Ammon's horn (tissue), 1 donor: ENCODE measurements at regions not wholly inside any gene's neighbourhood (a gene's known extent, or its start where the extent isn't known, plus 50 kb on each side); places are given as distances from the start of the nearest gene placed in this dataset.

Experiments used
- DNase-seq: peaks from one replicate; pipeline ENCODE4 v3.0.0-alpha.2; 2016; ENCODE audit warnings: low spot score

DNA sequence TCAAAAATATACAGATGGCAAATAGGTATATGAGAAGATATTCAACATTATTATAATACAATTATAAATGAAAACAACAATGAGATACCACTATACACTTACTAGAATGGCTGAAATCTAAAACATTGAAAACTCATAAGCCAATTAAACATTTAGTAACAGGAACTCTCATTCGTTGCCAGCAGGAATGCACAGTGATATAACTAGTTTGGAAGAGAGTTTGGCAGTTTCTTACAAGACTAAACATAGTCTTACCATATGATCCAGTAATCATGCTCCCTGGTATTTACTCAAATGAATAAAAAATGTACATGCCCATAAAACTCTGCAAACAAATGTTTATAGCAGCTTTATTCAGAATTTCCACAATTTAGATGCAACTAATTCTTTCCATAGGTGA lies 476.2 kb upstream of the COBL start:
- no peak for DNase-seq

DNA sequence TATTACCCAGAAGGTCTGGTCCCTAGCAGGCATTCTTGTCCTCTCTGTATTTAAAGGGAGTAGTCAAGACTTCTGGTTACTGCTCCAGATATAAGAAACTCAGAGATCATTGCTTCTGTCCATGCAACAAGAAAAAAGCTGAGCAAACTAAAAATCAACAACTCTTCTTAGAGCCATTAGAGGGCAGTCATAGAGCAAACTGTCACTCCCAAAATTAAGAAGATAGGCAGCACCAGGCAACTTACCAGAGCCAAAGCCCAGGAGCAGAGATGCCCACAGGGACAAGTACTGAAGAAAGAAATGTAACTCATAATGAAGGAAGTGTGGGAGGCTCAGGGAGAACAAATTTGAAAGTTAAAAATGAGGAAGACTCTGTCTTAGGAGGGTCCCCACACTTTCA lies 472.9 kb upstream of the COBL start:
- no peak for DNase-seq

DNA sequence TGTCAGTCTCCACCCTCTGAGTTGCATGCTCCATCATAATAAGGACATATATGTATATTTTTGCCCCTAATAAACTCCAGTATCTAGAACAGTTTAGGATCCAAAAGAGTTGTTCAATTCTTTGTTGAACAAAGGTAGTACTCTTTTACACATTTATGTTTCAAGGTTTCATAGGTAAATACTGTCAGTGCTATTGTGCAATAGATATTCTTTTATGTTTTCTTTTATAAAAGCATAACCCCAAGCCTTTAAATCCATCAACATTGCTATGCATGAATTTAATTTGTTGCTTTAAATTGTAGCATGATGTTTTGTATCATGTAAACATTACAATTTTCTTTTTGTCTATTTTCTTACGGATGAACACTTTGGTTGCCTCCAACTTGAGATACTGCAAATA lies 469.7 kb upstream of the COBL start:
- no peak for DNase-seq

DNA sequence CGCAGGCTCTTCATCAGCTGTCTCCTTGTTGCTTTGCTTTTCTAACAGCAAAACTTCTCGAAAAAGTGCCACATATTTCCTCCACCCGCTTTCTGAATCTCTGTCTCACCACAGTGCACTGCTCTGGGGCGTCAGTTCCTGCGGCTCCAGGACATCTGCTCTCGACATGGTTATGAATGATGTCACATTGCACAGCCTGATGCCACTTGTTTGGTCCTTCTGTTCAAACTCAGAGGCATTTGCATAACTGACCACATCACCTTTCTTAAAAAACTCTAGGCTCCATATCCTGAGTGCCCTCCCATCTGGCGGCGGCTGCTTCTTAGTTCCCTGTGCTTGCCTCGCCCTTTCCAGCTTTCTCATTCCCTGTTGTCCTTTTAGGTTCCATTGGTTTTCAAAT lies 469.3 kb upstream of the COBL start:
- DNase-seq, result no peak

DNA sequence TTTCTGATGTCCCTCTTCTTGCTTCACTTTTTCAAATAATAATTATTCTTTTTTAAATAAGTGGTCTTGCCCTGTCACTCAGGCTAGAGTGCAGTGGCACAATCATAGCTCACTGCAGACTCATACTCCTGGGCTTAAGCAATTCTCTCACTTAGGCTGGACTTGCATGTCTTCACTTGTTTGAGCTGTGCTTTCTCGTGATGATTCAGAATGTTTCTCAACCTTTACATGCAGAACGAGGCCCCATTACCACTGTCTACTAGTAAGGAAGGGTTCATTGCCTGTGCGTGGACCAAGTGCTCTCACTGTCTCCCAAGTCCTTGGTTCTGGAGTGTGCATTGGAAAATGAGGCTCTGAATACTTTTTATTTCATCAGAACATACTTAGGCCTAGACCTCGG lies 468.6 kb upstream of the COBL start:
- no peak for DNase-seq

DNA sequence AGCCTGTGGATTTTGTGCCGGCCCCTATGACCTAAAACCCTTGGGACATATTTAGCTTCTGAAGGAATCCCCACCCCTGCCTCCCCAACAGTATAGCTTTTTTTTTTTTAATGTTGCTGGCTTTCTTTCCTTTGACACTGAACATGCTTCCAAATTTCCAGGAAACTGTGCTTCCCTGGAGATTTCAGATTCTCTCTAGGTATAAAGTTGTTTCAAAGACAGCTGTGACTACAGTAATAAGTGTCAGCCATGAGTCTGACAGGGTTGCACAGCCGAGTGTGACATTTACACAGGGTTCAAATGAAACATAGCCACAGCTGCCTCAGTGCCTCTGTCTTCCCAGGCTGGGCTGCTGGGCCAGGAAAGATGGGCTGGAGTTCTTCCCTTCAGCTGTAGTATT lies 466.6 kb upstream of the COBL start:
- DNase-seq, result no peak

DNA sequence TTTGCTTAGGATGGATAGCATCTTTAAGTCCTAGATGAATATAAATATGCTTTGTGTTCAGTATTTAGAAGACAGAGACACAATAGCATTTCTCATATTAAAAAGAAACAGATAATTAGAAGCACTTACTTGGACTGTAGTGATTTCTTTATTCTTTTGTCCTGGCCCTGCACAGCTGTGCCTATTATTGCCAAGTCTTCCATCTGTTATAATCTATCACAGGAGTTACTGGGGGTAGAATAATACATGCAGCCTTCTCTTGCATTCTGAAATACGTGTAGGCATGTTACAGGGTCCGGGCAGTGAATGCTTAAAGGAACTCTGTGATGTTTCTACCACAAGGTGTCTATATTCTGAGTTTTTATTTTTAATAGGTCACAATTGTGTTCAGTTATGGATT lies 461.5 kb upstream of the COBL start:
- no peak for DNase-seq

DNA sequence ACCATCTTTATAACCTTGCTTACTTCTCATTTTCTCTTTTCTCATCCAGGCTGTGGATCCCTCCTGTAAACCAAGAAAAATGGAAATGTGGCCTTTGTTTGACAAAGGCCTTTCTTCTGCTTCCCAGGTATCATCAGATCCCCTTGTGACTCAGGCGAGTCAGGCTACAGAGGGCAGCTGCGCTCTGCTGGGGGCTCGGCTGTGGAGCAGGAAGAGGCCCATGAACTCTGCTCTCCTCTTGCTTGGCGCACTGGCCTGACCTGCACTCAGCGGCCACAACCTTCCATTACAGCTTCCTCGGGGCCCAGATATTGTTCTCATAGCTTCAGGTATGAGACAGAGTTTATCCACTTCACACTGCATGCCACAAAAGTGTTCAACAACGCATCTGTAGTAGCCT lies 457.6 kb upstream of the COBL start:
- DNase-seq, result no peak

DNA sequence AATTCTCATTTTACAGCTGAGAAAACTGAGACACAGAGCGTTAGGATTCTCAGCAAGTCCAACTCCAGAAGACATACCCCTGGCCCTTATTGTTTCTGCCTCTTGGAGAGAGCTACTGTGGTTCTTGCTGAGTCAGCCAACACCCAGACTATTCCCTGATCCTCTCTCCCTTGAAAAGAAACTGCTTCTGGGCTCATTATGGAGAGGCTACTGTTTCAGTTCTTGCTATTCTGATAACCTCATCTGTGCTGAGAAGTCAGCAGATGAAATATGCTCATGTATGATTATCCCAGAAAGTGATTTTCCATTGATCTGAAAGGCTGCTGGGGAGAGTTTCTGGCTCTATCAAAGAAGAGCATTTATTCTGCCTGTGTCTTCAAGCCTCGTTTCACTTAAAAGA lies 455.6 kb upstream of the COBL start:
- DNase-seq, result no peak

DNA sequence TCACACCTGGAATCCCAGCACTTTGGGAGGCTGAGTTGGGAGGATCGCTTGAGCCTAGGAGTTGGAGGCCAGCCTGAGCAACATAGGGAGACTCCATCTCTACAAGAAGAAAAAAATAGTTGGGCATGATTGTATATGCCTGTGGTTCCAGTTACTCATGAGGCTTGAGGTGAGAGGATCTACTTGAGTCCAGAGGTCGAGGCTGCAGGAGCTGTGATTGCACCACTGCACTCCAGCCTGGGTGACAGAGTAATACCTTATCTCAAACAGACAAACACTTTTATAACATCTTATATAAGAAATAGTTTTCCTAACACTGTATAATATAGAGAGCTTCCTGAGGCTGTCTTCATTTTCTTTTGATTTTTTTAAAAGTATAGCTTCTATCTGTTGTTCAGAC lies 448.4 kb upstream of the COBL start:
- no peak for DNase-seq

DNA sequence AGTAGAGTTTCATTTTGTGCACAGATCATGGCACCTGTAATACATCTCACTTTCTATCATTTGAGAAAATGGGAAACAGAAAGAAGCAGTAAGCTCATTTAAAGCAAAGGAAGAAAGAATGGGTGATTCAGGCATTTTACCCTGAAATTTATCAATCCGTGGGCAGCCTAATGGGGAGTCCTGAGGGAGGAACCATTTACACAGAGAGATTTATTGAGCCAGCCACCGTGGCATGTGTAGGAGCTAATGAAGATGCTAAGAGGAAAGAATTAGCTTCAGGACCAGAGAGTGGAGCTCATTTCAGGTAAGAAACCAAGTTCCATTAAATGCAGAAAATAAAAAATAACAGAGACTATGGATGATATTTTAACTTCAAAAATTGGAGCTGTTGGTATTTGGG lies 443.4 kb upstream of the COBL start:
- no peak for DNase-seq

DNA sequence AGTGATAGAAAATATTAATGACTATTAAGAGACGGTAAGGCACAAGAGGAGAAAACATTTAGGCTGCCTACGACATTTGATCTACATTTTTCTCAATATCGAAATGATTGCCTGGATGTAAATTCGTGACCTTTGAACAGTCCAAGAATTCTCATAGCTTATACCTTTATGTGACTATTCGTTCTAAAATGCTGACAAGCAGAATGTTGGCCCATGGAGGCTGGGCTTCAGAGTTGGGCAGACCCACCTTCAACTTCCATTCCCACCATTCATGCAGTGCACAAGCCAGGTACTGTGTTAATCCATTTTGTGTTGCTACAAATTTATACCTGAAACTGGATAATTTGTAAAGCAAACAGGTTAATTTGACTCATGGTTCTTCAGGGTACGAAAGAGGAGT lies 441.4 kb upstream of the COBL start:
- no peak for DNase-seq

DNA sequence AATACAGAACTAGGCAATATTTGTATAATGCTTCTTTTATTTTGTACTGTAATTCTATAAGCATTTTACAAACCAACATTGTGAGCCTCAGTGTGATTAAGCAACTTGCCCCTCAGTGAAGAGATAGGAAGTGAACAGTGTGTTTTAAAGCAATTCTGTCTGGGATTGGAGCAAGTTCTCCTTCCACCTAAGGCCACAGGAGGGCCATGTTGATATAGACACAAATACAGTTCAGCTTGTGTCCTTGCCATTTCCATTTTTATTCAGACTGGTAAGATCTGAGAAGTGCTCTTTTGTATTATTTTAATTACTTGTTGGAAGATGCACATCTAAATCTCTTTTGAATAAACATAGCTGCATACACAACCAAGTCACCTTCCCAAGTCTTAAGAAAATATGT lies 416.3 kb upstream of the COBL start:
- peak; percentile 27 for DNase-seq

DNA sequence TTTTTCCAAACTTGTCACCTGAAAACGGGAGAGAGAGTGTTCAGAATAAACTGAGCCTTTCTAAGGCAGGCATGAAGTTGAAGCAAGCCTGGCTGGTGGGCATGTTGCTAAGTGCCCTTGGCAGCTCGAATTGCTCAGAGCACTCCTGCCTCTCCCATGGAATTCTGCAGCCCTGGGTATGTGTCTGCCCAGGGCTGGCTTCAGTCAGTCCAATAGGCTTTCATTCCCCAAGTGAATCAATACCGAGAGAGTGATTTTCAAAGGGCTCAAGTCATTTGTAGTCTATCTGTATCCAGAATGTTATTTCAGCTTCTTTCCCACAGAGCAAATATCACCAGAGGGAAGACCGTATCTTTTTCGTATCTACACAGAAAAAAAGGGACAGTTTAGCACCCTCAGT lies 415.5 kb upstream of the COBL start:
- peak; percentile 72 for DNase-seq

DNA sequence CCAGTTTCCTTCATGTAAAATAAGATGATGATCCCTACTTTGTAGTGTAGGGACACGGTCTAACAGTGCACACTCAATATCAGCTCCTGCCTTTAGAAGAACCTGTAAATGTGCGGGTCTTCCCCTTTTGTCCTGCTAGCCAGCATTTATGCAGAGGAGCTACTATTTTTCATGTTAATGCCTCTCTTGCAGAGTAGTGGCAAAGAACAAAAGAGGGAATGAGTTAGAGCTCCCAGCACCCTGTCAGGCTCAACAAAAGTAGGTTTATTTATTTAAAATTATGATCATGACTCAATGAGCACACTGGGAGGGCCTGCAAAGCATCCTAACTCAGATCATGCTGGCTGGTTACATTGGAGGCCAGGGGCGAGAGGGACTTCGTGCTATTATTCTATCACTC lies 414.5 kb upstream of the COBL start:
- DNase-seq, result no peak

DNA sequence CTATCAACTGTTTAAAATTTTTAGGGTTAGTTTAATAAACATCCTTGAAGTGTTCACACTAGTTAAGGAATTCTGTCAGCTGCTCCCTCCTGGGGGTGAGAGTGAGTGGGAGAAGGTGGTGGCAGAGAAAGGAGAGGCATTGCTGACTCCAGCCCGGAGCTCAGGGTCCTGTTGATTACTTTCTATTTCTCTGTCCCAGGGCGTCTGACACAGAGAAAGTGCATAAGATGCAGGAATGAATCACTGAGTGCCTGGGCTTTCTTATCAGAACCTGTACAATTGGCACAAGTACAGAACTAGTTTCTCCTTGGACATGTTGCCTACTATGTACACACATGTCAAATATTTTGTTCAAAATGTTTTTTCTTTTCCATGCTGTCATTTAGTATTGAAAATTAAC lies 410.8 kb upstream of the COBL start:
- DNase-seq, result no peak

DNA sequence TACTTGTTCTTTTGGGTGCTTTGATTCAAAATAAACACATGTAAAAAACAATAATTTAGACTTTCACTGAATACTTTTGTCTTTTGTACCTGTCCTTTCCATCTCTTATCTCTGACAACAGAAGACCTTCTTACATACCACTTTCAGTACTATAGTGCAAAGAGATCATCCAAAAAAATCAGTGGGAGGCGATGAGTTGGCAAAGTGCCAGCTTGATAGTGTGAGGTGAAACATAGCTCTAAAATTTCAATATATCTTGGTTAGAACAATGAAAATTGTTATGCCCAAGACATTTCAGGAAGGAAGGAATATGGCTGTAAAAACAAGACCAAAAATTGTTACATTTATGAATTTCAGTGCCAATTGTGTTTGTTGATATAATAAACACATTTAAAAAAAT lies 390.2 kb upstream of the COBL start:
- DNase-seq, result no peak

DNA sequence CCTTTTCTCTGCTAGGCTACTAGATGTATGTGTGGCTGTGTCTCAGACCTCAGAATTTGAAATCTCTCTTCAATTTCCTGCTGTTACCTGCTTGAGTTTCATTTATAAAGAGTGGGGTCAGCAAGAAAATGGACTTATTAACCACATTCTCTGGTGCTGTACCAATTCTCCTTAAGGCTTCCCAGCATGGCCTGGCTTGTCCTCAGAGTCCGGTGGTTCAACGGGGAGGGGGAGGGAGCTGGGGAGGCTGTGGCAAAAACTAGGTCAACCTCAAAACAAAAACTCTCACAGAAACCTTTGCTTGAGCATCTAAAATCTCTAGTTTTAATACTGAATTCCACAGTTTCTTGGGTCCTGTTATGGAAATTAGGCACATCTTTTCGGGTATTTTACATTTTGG lies 389.1 kb upstream of the COBL start:
- peak; percentile 49 for DNase-seq

DNA sequence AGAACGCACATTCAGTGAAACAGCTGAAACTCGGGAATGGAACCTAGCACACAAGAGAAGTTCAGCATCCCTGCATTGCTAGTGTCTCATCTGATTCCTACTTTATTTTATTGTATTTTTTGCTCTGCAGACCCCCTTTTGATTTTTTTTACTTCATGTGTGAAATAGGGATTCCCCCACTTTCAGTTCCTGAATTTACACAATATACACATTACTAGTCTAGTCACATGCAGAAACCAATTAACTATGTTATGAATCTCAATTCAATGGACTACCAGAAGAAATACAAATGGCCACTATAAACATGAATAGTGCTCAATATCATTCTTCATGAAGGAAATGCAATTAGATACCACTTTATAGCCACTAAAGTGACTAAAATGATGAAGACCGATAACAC lies 386.1 kb upstream of the COBL start:
- DNase-seq, result no peak

DNA sequence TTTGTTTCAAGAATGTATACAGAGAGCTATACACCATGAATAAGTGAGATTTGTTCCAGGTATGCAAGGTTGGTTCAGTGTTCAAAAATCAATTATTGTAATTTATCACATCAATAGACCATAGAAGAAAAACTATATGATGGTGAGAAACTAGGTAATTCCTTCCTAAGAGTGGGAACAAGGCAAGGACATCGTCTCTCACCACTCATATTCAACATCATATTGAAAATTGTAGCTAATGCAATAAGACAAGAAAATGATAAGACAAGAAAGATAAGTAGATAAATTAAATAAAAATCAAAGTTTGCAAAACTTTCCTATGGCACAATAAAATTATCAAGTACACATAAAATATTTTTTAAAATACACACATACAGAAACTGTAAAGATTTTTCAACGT lies 385.3 kb upstream of the COBL start:
- DNase-seq, result no peak

DNA sequence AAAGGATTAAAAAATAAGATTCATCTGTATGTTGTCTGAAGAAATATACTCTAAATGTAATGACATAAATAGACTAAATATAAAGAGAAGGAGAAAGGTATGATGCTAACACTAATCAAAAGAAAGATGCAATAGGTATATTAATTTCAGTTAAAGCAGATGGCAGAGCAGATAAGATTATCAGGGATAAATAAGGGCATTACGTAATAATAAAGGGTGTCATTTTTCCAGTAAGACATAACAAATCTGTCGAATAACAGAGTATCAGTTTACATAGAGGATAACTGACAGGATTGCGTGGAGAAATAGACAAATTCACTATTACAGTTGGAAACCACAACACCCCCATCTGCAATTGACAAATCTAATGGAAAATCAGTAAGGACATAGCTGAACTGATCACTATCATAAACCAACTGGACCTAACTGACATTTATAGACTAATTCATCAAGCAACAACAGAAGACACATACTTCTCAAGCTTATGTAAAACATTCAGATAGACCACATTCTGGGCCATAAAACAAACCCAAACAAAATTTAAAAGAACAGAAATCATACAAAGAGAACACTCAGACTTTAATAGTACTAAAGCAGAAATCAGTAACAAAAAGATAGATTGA lies 384.1 kb upstream of the COBL start:
- no peak for DNase-seq

DNA sequence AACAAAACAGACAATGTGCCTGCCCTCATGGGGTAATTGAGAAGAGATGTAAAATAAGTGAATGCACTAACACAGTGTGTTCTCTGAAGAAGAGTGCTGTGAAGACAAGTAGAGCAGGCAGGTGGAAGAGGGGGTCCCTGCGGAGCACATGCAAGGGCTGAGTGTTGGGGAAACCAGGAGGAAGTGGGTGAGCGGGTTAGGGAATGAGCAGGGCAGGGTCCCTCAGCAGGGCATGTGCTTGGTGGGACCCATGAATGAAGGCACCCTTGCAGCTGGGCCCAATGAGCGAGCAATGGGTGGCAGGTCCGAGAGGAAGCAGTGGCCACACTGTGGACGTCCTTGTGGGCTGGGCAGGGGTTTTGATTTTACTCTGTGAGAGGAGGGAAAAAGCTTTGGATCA lies 376.6 kb upstream of the COBL start:
- no peak for DNase-seq

DNA sequence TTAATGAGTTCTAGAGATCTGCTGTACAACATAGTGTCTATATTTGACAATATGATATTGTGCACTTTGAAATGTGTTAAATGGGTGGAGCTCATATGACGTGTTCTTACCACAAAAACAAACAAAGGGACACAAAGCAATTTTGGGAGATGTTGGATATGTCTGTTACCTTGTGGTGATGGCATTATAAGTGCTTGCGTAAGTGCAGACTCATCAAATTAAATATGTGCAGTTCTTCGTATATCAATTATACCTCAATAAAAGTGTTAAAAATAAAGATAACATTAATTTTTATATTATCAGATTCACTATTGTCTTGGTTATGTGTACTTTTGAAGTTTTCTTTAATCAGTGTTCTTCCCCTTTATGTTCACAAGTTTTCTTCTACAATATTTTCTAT lies 372.9 kb upstream of the COBL start:
- DNase-seq, result no peak

DNA sequence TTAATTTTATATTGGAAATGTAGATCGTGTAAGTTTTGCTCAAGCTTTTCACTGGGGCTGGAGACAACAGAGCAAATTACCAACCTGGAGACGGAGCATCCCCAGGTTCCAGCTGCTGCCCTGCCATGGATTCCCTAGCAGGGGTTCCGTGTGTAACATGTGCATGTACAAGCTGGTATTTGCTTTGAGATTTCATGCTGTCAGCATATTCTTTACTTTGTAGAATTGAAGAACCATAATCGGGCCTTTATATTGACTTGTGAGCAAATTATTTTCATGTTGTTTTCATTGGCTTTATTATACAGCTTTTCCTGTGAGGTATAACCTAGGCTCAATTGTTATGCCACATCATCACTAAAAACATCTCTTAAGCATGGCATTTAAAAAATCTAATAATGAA lies 369.2 kb upstream of the COBL start:
- DNase-seq, result no peak
